Osteocyte (in vitro differentiated cells): ENCODE measurements at regions not wholly inside any gene's neighbourhood (a gene's known extent, or its start where the extent isn't known, plus 50 kb on each side); places are given as distances from the start of the nearest gene placed in this dataset.

ENCODE experiments used
- DNase-seq: peaks from one replicate; pipeline ENCODE4 v3.0.0; 2021; ENCODE audit warnings: mixed read lengths; ENCODE audit not compliant: unreplicated experiment; ENCODE audit errors: extremely low spot score
- H3K27ac Mint-ChIP-seq: one replicate; pipeline ENCODE4 v1.8.0; 2021; ENCODE audit warnings: mild to moderate bottlenecking, mixed read lengths; ENCODE audit not compliant: unreplicated experiment
- H3K27me3 Mint-ChIP-seq: one replicate; pipeline ENCODE4 v1.8.0; 2021; ENCODE audit warnings: mixed read lengths; ENCODE audit not compliant: unreplicated experiment
- H3K36me3 Mint-ChIP-seq: one replicate; pipeline ENCODE4 v1.8.0; 2021; ENCODE audit warnings: mixed read lengths; ENCODE audit not compliant: unreplicated experiment
- H3K4me1 Mint-ChIP-seq: one replicate; pipeline ENCODE4 v1.8.0; 2021; ENCODE audit warnings: mixed read lengths; ENCODE audit not compliant: unreplicated experiment
- H3K4me3 Mint-ChIP-seq: one replicate; pipeline ENCODE4 v1.8.0; 2021; ENCODE audit warnings: mild to moderate bottlenecking, moderate library complexity, mixed read lengths; ENCODE audit not compliant: unreplicated experiment
- H3K9me3 Mint-ChIP-seq: one replicate; pipeline ENCODE4 v1.8.0; 2021; ENCODE audit warnings: mixed read lengths; ENCODE audit not compliant: unreplicated experiment
- TF ChIP-seq, protein P1 (sequence below): fragments of 200-600 bp; sonication (generic); IDR thresholded peaks from 2 replicates; pipeline ENCODE4 v1.5.0; 2021; ENCODE audit warnings: antibody characterized with exemption, mild to moderate bottlenecking, moderate library complexity

DNA sequence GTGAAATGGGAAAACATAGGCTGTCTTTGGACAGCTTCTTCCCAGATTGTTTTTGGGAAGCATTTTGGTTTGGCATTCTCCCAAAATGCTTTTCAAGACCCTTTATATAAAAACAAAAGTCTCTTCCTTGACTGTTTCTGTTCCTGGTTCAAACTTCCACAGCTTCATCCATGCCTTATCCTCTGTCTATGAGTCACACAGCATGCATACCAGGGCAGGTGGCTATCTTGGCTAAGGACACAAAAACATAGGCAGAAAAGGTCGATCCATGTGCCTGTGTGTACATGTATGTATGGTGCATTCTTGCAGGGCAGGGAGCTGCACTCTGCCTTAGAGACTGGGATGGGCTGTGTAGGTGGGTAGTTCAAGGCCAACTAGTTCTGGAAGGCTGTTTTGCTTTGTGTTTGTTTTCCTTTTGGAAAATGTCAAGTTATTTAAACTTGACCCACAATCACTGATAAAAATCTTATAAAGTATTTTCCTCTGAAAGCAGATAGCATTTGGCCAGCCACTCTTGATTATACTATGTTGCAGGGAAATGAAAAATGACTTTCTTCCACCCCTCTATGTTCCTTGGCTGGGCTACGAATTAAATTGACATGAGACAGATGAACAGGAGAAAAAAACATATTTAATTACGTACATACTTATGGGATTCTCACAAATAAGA, 437.0 kb downstream of the SIPA1L2 start:
- DNase-seq: no peak
- Mint-ChIP-seq H3K27me3 (no peaks in the 10 kb centered on the region), H3K4me1 (peaks cover 21% of the 10 kb centered on the region), H3K4me3 (no peak overlapping the region), H3K9me3 (no peaks in the 10 kb centered on the region), H3K36me3 (no peaks in the 10 kb centered on the region), H3K27ac (no peak overlapping the region)
- TF ChIP-seq, protein P1, sequence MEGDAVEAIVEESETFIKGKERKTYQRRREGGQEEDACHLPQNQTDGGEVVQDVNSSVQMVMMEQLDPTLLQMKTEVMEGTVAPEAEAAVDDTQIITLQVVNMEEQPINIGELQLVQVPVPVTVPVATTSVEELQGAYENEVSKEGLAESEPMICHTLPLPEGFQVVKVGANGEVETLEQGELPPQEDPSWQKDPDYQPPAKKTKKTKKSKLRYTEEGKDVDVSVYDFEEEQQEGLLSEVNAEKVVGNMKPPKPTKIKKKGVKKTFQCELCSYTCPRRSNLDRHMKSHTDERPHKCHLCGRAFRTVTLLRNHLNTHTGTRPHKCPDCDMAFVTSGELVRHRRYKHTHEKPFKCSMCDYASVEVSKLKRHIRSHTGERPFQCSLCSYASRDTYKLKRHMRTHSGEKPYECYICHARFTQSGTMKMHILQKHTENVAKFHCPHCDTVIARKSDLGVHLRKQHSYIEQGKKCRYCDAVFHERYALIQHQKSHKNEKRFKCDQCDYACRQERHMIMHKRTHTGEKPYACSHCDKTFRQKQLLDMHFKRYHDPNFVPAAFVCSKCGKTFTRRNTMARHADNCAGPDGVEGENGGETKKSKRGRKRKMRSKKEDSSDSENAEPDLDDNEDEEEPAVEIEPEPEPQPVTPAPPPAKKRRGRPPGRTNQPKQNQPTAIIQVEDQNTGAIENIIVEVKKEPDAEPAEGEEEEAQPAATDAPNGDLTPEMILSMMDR: no peak

- Mint-ChIP-seq H3K9me3 (no peaks in the 10 kb centered on the region), H3K27me3 (no peaks in the 10 kb centered on the region), H3K27ac (no peak overlapping the region), H3K4me3 (no peak overlapping the region), H3K4me1 (peaks cover 34% of the 10 kb centered on the region), H3K36me3 (no peaks in the 10 kb centered on the region)
- TF ChIP-seq, protein P1: no peak
- DNase-seq: peak; percentile 57
Observed at GRCh38 chr1:232191560-232191959, 438.4 kb downstream of the SIPA1L2 start.

DNA sequence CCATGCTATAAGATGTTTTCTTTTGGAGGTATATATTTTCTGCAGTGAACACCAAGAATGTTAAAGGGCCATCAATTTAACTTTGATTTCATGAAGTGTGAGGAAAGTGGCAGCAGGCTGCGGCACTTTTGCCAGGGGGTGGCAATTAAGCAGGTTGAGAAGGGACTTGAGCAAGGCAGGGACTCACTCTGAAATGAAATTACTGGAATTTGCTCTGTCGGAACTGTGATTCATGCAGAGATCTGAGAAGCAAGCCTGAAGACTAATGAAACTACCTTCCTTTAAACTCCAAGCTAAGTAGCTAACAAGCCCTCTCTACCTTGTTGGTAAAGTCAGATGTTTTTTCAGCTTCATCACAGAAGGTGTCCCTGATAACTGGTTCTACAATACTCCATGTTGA, 441.6 kb downstream of the SIPA1L2 start:
- TF ChIP-seq, protein P1: no peak
- no peak overlapping the region for H3K4me3 Mint-ChIP-seq
- H3K4me1 Mint-ChIP-seq: peaks cover 40% of the 10 kb centered on the region
- H3K36me3 Mint-ChIP-seq: no peaks in the 10 kb centered on the region
- H3K9me3 Mint-ChIP-seq: no peaks in the 10 kb centered on the region
- no peak overlapping the region for H3K27ac Mint-ChIP-seq
- no peaks in the 10 kb centered on the region for H3K27me3 Mint-ChIP-seq
- DNase-seq: no peak

- Mint-ChIP-seq H3K4me3 (no peak overlapping the region), H3K27me3 (no peaks in the 10 kb centered on the region), H3K9me3 (no peaks in the 10 kb centered on the region), H3K27ac (peak overlapping the region; percentile 42), H3K4me1 (peaks cover 34% of the 10 kb centered on the region), H3K36me3 (no peaks in the 10 kb centered on the region)
- TF ChIP-seq, protein P1: no peak
- DNase-seq: no peak
Observed at GRCh38 chr1:232186931-232187330, 443.0 kb downstream of the SIPA1L2 start.

DNA sequence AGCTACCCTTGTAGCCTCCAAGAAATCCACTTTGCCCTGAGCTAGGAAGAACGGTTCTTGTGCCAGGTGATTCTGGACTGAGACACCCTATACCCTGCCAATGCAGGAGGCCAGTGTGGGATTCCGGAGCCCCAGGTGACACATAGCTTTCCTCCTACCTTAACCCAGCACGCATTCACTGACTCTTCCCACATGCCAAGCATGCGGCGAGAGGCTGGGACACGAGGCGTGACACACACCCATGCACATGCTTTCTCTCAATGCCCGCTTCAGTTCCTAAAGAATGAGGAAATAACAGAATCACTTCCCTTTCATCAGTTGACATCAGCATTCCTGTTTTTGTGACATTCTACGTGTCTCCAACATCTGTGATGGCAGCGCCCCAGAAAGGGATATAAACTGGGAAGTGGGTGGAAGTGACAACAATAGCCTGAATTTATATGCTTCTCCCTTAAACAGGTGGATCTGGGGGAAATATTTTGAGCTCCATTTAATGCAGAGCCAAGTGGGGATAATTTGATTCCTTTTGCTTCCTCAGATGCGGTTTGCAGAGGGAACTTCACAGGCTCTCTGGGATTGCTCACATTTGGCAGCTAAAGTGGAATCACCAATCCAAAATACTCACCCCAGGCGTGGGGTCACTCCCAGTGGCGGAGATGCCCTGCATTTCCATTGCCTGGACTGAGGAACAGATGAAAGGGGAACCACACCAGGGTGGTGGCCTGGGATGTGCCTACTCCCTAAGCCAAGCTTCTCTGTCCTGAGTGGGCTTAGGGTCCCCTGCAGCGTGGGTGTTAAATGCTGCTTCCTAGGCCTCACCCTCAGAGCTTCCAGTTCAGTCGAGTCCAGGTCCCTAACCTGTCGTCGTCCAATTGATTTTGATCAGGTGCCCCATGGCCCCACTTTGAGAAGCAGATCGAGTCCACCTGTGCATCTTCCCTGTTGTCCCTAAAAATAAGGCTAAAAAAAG, 445.1 kb downstream of the SIPA1L2 start:
- no peak overlapping the region for H3K27ac Mint-ChIP-seq
- H3K9me3 Mint-ChIP-seq: no peaks in the 10 kb centered on the region
- DNase-seq: peak; percentile 76
- TF ChIP-seq, protein P1: no peak
- no peak overlapping the region for H3K4me3 Mint-ChIP-seq
- H3K27me3 Mint-ChIP-seq: no peaks in the 10 kb centered on the region
- H3K4me1 Mint-ChIP-seq: peaks cover 42% of the 10 kb centered on the region
- no peaks in the 10 kb centered on the region for H3K36me3 Mint-ChIP-seq
